ENCODE measurements at regions not wholly inside any gene's neighbourhood (a gene's known extent, or its start where the extent isn't known, plus 50 kb on each side); places are given as distances from the start of the nearest gene placed in this dataset.

DNA sequence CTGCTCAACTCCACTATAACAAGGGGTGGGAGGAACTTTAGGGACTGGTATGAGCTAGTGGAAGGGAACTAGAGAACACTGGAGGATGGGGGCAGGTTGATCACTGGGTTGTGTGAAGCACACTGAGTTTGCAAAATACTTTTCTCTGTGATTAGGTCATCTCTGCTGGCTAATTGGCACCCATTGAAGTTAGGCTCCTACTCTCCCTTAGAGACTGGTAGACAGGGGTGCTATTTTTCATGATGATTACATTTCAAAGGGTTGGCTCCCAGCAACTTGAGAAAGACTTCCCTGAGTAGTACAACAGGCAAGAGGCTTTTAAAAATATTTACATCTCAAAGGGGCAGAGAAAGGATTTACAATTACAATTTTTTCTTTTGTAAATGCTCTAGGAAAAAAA lies 50.4 kb upstream of the MTAP start:
- TF ChIP-seq, protein P1, sequence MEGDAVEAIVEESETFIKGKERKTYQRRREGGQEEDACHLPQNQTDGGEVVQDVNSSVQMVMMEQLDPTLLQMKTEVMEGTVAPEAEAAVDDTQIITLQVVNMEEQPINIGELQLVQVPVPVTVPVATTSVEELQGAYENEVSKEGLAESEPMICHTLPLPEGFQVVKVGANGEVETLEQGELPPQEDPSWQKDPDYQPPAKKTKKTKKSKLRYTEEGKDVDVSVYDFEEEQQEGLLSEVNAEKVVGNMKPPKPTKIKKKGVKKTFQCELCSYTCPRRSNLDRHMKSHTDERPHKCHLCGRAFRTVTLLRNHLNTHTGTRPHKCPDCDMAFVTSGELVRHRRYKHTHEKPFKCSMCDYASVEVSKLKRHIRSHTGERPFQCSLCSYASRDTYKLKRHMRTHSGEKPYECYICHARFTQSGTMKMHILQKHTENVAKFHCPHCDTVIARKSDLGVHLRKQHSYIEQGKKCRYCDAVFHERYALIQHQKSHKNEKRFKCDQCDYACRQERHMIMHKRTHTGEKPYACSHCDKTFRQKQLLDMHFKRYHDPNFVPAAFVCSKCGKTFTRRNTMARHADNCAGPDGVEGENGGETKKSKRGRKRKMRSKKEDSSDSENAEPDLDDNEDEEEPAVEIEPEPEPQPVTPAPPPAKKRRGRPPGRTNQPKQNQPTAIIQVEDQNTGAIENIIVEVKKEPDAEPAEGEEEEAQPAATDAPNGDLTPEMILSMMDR (IDR thresholded peaks at IDR 0.05 in 8 of 11, conservative IDR thresholded peaks at IDR 0.05 in 3 of 11): no peak
- no peak for TF ChIP-seq POLR2A (IDR thresholded peaks at IDR 0.05)
- no peak for TF ChIP-seq POLR2AphosphoS5 (IDR thresholded peaks at IDR 0.05)
- peaks cover 0 to 8% (median 0%) of the 10 kb centered on the region in 7 donors for H3K27me3 ChIP-seq (replicated peaks in 1 of 7)
- H3K4me1 ChIP-seq: no peaks in the 10 kb centered on the region
- H3K9me3 ChIP-seq: no peaks in the 10 kb centered on the region
- H3K4me3 ChIP-seq: no peak overlapping the region
- no peak overlapping the region for H3K27ac ChIP-seq
- intact Hi-C loops (cut with DNase I; ENCODE audit: low total_unique reads): no loop called here
- no peaks in the 10 kb centered on the region for H3K36me3 ChIP-seq
- DNase-seq: no peak

Small RNA genes in the stretch of these regions (small RNA-seq; reads per million reads assigned to genes)
- 0 reads per million in 4 donors for gene RN7SL151P
